HEK293T (cell line): ENCODE measurements at regions not wholly inside any gene's neighbourhood (a gene's known extent, or its start where the extent isn't known, plus 50 kb on each side); places are given as distances from the start of the nearest gene placed in this dataset.

Source experiments
- BHLHE40 ChIP-seq: fragments of 450-650 bp; IDR thresholded peaks from 2 replicates; pipeline ENCODE4 v1.6.1; 2016; ENCODE audit warnings: mild to moderate bottlenecking, moderate library complexity, borderline replicate concordance
- FOXK2 ChIP-seq: fragments of 450-650 bp; IDR thresholded peaks from 2 replicates; pipeline ENCODE4 v1.6.1; 2016; ENCODE audit warnings: mild to moderate bottlenecking
- FOXM1 ChIP-seq: fragments of 450-650 bp; IDR thresholded peaks from 2 replicates; pipeline ENCODE4 v1.6.1; 2017; ENCODE audit warnings: mild to moderate bottlenecking, borderline replicate concordance
- HDGF ChIP-seq: fragments of 450-650 bp; IDR thresholded peaks from 2 replicates; pipeline ENCODE4 v1.6.1; 2017; ENCODE audit warnings: antibody characterized with exemption, borderline replicate concordance
- NFRKB ChIP-seq: fragments of 450-650 bp; IDR thresholded peaks from 2 replicates; pipeline ENCODE4 v1.6.1; 2016; ENCODE audit warnings: mild to moderate bottlenecking, moderate library complexity
- SP1 ChIP-seq: fragments of 450-650 bp; IDR thresholded peaks from 2 replicates; pipeline ENCODE4 v1.6.1; 2017
- SUZ12 ChIP-seq: fragments of 450-650 bp; IDR thresholded peaks from 2 replicates; pipeline ENCODE4 v1.6.1; 2016; ENCODE audit warnings: mild to moderate bottlenecking
- ZNF384 ChIP-seq: fragments of 450-650 bp; IDR thresholded peaks from 2 replicates; pipeline ENCODE4 v1.6.1; 2016

GRCh38 chr10:65548001-65548400, 1377.8 kb upstream of the LRRTM3 start:
- TF ChIP-seq FOXM1 (no peak), NFRKB (no peak), HDGF (no peak), SUZ12 (no peak), SP1 (no peak), BHLHE40 (no peak), ZNF384 (no peak), FOXK2 (no peak)
